NCI-H2227 (cell line): ENCODE measurements at regions not wholly inside any gene's neighbourhood (a gene's known extent, or its start where the extent isn't known, plus 50 kb on each side); places are given as distances from the start of the nearest gene placed in this dataset.
"Not testable (repeated sequence)": the region's sequence is repeated elsewhere in the genome, so short reads cannot be mapped to it uniquely, and the experiment has no call there.

ENCODE experiments used
- DNase-seq: peaks from one replicate; lab custom pipeline; 2025; ENCODE audit not compliant: unreplicated experiment; lab: John Stamatoyannopoulos, UW

- no peak for DNase-seq
Measured at GRCh38 chr12:88914967-88915366, 334.7 kb upstream of the KITLG start.

- no peak for DNase-seq
Measured at GRCh38 chr12:88909510-88909909, 329.2 kb upstream of the KITLG start.

DNA sequence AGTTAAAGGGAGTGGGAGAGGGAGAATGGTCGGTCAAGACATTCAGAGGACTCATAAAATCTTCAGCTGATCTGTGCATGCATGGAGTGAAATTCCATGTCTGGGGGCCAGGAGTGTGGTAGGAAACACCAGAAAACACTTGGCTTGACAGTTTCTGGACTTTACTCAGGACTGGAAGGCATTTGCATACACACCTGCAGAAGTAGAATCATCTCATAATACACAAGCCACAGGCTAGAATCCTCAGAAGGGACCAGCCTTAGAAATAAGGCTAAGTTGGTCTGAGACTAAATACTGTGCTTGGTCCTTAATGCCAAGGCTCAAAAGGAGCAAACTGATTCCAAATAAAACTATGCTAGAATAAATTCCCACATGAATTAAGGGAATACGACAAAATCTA, 328.1 kb upstream of the KITLG start:
- no peak for DNase-seq

- DNase-seq, result no peak
Measured at GRCh38 chr12:88904705-88905104, 324.4 kb upstream of the KITLG start.

GRCh38 chr12:88903333-88903732, 323.1 kb upstream of the KITLG start:
- no peak for DNase-seq

- no peak for DNase-seq
Measured at GRCh38 chr12:88897723-88898122, 317.5 kb upstream of the KITLG start.

GRCh38 chr12:88896958-88897357, 316.7 kb upstream of the KITLG start:
- DNase-seq, result no peak

GRCh38 chr12:88895634-88896033, 315.4 kb upstream of the KITLG start:
- DNase-seq, result no peak

- no peak for DNase-seq
Measured at GRCh38 chr12:88893801-88894200, 313.5 kb upstream of the KITLG start.

- not testable (repeated sequence) for DNase-seq
Measured at GRCh38 chr12:88891434-88891833, 311.2 kb upstream of the KITLG start.

DNA sequence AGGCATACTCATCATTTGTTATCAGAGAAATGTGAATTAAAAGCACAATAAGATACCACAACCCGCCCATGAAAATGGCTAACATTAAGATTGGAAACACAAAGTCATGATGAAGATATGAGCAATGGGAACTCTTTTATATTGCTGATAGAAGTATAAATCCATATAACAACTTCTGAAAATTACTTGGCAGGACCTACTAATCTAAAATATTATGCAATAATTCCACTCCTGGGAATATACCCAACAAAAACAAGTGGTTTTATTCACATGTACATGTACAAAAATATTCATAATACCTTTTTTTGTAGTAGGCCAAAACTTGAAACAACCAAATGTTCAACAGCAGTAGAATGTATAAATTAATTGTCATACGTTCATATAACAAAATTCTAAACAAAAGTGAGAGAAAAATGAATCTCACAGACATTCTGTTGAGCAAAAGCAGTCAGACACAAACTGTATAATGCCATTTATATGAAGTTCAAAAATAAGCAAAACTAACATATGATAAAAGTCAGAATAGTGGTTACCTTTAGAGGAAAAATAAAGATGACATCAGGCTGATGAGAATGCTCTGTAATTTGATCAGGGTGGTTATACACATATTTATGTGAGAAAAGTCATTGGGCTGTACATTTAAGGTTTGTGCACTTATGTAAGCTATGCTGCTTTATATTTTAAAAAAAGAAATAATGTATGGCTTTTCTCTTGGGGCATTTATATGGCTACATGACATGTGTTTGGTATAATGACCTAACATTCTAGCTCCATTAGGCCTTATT, 309.2 kb upstream of the KITLG start:
- no peak for DNase-seq

DNA sequence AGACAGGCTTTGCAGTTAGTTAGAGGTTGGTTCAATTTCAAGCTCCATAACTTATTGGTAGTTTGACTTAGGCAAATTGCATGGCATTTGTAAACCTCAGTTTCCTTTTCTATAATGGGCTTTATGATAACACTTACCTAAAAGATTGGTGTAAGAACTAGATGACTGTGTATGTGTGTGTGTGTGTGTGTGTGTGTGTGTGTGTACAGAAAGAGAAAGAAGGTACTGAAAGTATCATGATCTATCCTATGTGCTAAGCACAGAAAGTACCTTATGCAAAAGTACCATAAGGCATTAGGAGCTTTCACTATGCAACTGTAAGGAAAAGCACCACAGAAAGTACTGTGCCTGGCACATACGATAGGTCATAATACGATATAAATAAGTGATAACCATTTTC, 304.3 kb upstream of the KITLG start:
- no peak for DNase-seq

DNA sequence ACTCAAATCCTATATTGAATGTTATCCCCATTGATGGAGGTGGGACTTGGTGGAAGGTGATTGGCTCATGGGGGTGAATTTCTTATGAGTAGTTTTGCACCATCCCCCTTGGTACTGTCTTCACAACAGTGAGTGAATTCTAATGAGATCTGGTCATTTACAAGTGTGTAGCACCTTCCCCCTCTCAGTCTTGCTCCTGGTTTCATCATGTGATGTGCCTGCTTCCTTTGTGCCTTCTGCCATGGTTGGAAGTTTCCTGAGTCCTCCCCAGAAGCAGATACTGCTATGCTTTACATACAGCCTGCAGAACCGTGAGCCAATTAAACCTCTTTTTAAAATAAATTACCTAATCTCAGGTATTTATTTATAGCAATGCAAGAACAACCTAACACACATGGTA, 302.4 kb upstream of the KITLG start:
- no peak for DNase-seq

DNA sequence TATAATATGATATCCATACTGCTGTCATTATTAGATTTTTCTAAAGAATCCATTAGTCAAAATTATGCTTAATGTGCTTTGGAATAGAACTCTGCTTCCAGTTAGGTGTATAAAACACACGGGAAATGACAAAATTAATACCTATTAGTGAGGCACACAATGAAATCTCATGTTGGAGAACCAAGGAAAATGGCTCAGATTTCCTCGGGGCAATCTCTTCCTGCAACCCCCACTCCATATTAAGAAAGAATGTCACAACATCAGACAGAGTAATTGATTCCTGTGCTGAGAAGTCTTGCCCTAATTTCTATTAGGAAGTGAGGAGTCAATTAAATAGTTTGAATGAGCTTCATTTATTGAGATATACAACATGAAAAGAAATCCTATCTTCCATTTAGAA, 299.8 kb upstream of the KITLG start:
- no peak for DNase-seq

DNA sequence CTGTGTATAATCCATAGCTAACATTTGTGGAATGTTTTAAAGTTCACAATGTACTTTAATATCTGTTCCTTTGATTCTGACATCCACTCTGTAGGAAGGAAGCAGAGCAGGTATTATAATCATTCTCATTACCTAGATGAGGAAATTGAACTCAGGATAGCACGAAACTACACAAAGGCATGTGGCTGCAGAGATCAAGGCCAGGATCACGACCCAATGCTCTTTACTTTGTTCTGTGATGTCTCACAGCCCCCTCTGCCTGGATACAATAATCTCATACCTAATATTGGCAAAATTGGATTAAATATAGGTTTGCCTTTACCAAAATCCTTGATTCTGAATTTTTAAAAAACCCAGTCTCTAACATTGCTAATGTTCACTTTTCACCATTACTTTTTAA, 298.0 kb upstream of the KITLG start:
- no peak for DNase-seq

DNA sequence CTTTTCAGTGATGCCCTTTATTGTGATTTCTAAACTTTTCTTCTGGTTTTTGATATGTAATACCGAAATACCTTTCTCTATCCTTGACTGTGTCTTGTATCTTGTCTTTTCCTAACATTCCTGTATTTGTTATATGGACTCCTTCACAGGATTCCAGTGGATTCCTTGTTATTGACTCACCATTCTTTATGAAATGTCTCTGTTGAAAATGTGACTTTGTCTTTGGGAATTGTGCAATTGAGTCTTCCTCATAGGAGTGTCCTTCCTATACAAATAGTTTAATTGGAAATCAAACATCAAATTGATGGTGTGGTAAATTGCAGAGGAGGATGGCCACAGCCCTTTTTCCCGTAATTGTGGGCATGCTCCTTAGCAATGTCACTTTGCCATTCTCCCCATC, 296.6 kb upstream of the KITLG start:
- DNase-seq, result no peak

DNA sequence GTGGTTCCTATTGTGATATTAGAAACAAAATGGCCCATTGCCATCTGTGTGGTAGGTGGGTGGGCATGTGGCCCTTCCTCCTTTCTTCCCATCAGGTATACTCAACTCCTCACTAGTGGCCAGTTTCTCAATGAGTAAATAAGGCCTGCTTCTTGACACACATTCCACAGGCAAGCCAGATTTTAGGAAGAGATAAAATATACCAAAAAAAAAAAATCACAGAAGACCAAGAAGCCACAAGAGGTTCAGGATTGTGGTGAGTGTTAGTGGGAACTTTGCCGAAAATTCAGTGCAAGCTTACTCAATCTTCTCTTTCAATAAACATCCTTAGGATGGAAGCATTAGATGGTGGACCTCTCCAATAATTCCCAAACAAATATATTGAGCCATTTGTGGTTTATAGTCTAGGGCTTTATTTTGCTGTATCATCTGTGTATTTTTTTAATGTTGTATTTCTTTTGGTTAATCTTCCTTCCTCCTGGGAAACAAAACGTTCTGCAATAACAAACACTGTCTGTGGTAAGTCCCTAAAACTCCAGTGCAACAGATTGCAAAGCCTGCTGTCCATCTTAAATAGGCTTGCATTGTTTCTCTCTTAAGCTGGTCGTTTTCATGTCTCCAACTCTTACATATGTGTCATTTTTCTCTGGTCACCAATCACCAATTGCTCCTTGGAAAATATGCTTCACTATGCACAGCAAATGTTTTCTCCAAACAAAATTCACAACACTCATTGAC, 289.9 kb upstream of the KITLG start:
- DNase-seq, result no peak

GRCh38 chr12:88868050-88868449, 287.8 kb upstream of the KITLG start:
- DNase-seq, result no peak

- no peak for DNase-seq
Measured at GRCh38 chr12:88867510-88867909, 287.2 kb upstream of the KITLG start.

DNA sequence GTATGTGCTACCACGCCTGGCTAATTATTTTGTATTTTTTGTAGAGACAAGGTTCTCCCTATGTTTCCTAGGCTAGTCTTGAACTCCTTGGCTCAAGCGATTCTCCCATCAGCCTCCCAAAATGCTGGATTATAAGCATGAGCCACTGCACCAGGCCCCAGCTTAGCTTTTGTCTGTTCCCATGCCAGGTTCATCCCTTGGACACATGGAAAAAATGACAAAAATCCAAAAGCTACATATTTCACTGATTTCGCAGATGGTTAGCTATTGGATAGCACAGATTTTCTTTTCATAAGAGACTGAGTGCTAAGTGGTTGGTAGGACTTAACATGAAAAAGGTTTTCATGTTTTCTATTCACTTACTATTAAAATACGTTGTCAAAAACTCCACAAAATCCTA, 286.6 kb upstream of the KITLG start:
- DNase-seq, result no peak

GRCh38 chr12:88865537-88865936, 285.3 kb upstream of the KITLG start:
- no peak for DNase-seq

- no peak for DNase-seq
Measured at GRCh38 chr12:88860851-88861250, 280.6 kb upstream of the KITLG start.

DNA sequence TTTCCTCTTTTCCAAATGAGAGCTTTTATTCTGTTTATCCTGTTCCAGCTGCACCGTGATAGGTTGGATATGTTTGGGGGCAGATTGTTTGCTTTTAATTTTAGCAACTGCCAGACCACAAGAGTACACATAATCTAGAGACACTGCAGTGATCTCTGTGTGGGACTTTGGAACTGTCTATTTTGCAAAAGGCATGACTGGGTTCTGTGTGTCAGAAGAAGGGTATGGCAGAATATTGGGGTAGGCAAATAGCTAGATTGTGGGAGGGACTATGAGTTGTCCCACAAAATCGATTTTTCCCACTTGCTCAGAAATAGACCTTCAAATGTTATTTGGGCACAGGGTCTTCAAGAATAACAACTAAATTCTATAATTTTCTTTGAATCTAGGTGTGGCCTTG, 275.9 kb upstream of the KITLG start:
- no peak for DNase-seq
